Keratinocyte (primary cell): ENCODE measurements at regions not wholly inside any gene's neighbourhood (a gene's known extent, or its start where the extent isn't known, plus 50 kb on each side); places are given as distances from the start of the nearest gene placed in this dataset.

ENCODE experiments used
- DNase-seq: peaks from one replicate; pipeline ENCODE4 v3.0.0-alpha.2; 2011; ENCODE audit warnings: low read depth, missing footprints, low spot score
- FAIRE-seq: peaks from 2 replicates; lab custom pipeline; 2011; peaks lifted over from hg19 to GRCh38; lab: Jason Lieb, UNC
- H2AFZ ChIP-seq: 2 replicates; pipeline ENCODE4 v1.6.0; 2012; ENCODE audit warnings: low read length, control low read depth, inconsistent platforms; ENCODE audit not compliant: control insufficient read depth
- H3K27ac ChIP-seq: 2 replicates; pipeline ENCODE4 v1.5.1; 2011; ENCODE audit warnings: low read length; ENCODE audit not compliant: control insufficient read depth, insufficient read depth
- H3K27me3 ChIP-seq: 3 replicates; pipeline ENCODE4 v1.6.0; 2011; ENCODE audit warnings: low read length; ENCODE audit not compliant: control insufficient read depth, insufficient read depth; ENCODE audit errors: extremely low read depth
- H3K36me3 ChIP-seq, 2 experiments: 2 replicates in 1 of 2; 3 replicates in 1 of 2; pipeline ENCODE4 v1.5.1; 2011; ENCODE audit warnings: low read length in 2 of 2, mild to moderate bottlenecking in 1 of 2; ENCODE audit not compliant: control insufficient read depth in 2 of 2, insufficient read depth in 2 of 2; ENCODE audit errors: extremely low read depth in 1 of 2
- H3K4me1 ChIP-seq: 3 replicates; pipeline ENCODE4 v1.5.1; 2011; ENCODE audit warnings: low read length; ENCODE audit not compliant: control insufficient read depth, insufficient read depth; ENCODE audit errors: extremely low read depth
- H3K4me2 ChIP-seq: 3 replicates; pipeline ENCODE4 v1.6.0; 2011; ENCODE audit warnings: low read depth, low read length; ENCODE audit not compliant: control insufficient read depth, insufficient read depth; ENCODE audit errors: extremely low read depth
- H3K4me3 ChIP-seq, 3 experiments: fragments of 200-600 bp in 1 of 3; sonication (generic) in 1 of 3; 2 replicates in 2 of 3; 3 replicates in 1 of 3; pipeline ENCODE4 v1.5.1; 2011 to 2016; ENCODE audit warnings: low read length in 3 of 3, mild to moderate bottlenecking in 3 of 3, control low read depth in 2 of 3, inconsistent platforms in 1 of 3, low read depth in 1 of 3, mixed read lengths in 1 of 3, mixed run types in 1 of 3, moderate library complexity in 1 of 3; ENCODE audit not compliant: control insufficient read depth in 2 of 3, insufficient read depth in 2 of 3; ENCODE audit errors: extremely low read depth in 1 of 3
- H3K79me2 ChIP-seq: 2 replicates; pipeline ENCODE4 v1.6.0; 2012; ENCODE audit warnings: low read length; ENCODE audit not compliant: control insufficient read depth, insufficient read depth
- H3K9ac ChIP-seq: 3 replicates; pipeline ENCODE4 v1.6.0; 2011; ENCODE audit warnings: low read length; ENCODE audit not compliant: control insufficient read depth, insufficient read depth; ENCODE audit errors: extremely low read depth
- H3K9me1 ChIP-seq: 3 replicates; pipeline ENCODE4 v1.6.0; 2011; ENCODE audit warnings: low read length; ENCODE audit not compliant: control insufficient read depth, insufficient read depth; ENCODE audit errors: extremely low read depth
- H3K9me3 ChIP-seq: 2 replicates; pipeline ENCODE4 v1.5.1; 2012; ENCODE audit warnings: low read depth, low read length; ENCODE audit not compliant: control insufficient read depth
- H4K20me1 ChIP-seq: 3 replicates; pipeline ENCODE4 v1.6.0; 2011; ENCODE audit warnings: low read length; ENCODE audit not compliant: control insufficient read depth, insufficient read depth; ENCODE audit errors: extremely low read depth
- CTCF ChIP-seq, 3 experiments: IDR thresholded peaks in 1 of 3; conservative IDR thresholded peaks in 1 of 3; optimal IDR thresholded peaks in 1 of 3; 2 replicates in 2 of 3; 3 replicates in 1 of 3; pipeline versions ENCODE3 to v1.5.1; 2011; ENCODE audit warnings: low read length in 3 of 3, mild to moderate bottlenecking in 3 of 3, moderate library complexity in 2 of 3, control low read depth in 1 of 3, inconsistent platforms in 1 of 3; ENCODE audit not compliant: insufficient read depth in 2 of 3; ENCODE audit errors: extremely low read depth in 1 of 3
- EZH2 ChIP-seq: IDR thresholded peaks from one replicate; pipeline ENCODE4 v1.6.1; 2012; ENCODE audit warnings: inconsistent platforms, mild to moderate bottlenecking, low read length, moderate library complexity
- dilution Hi-C: fragments of 300-500 bp; cut with MboI; formaldehyde crosslinking; loops from one replicate; pipeline ENCODE4 v1.7.0; 2020; ENCODE audit warnings: low sequenced_read_pairs; ENCODE audit not compliant: extremely low pct_ligation_motif_present

GRCh38 chr15:85961821-85962220 is 117.8 kb upstream of the AGBL1 start:
- H3K9me1 ChIP-seq, result no peaks in the 10 kb centered on the region
- H2AFZ ChIP-seq, result no peak overlapping the region
- no peaks in the 10 kb centered on the region for H3K9me3 ChIP-seq
- FAIRE-seq (no peak), DNase-seq (no peak)
- H3K4me2 ChIP-seq, result no peak overlapping the region
- H3K27me3 ChIP-seq, result no peaks in the 10 kb centered on the region
- no peaks in the 10 kb centered on the region for H3K4me1 ChIP-seq
- no peaks in the 10 kb centered on the region for H3K36me3 ChIP-seq
- H4K20me1 ChIP-seq, result no peaks in the 10 kb centered on the region
- H3K79me2 ChIP-seq, result no peaks in the 10 kb centered on the region
- TF ChIP-seq EZH2, result no peak
- no peak for TF ChIP-seq CTCF (optimal IDR thresholded peaks at IDR 0.05 in 1 of 3, IDR thresholded peaks at IDR 0.05 in 1 of 3, conservative IDR thresholded peaks at IDR 0.05 in 1 of 3; ENCODE audit: extremely low read depth in 1 of 3, insufficient read depth in 2 of 3, low read length in 3 of 3)
- no peak overlapping the region for H3K9ac ChIP-seq
- dilution Hi-C loops, result no loop called here
- H3K27ac ChIP-seq, result no peak overlapping the region
- H3K4me3 ChIP-seq, result no peak overlapping the region

- H3K36me3 ChIP-seq, result no peaks in the 10 kb centered on the region
- FAIRE-seq (no peak), DNase-seq (no peak)
- H3K79me2 ChIP-seq, result no peaks in the 10 kb centered on the region
- H3K9ac ChIP-seq, result no peak overlapping the region
- H2AFZ ChIP-seq, result no peak overlapping the region
- H3K4me3 ChIP-seq, result no peak overlapping the region
- no peaks in the 10 kb centered on the region for H3K27me3 ChIP-seq
- dilution Hi-C loops, result no loop called here
- H3K9me1 ChIP-seq, result no peaks in the 10 kb centered on the region
- TF ChIP-seq CTCF (optimal IDR thresholded peaks at IDR 0.05 in 1 of 3, IDR thresholded peaks at IDR 0.05 in 1 of 3, conservative IDR thresholded peaks at IDR 0.05 in 1 of 3; ENCODE audit: extremely low read depth in 1 of 3, insufficient read depth in 2 of 3, low read length in 3 of 3) (no peak), EZH2 (no peak)
- H3K4me1 ChIP-seq, result no peaks in the 10 kb centered on the region
- H3K9me3 ChIP-seq, result no peaks in the 10 kb centered on the region
- H3K27ac ChIP-seq, result no peak overlapping the region
- H4K20me1 ChIP-seq, result no peaks in the 10 kb centered on the region
- no peak overlapping the region for H3K4me2 ChIP-seq
These were observed 116.4 kb upstream of the AGBL1 start for GRCh38 chr15:85963262-85963760.
